ENCODE measurements at regions not wholly inside any gene's neighbourhood (a gene's known extent, or its start where the extent isn't known, plus 50 kb on each side); places are given as distances from the start of the nearest gene placed in this dataset.

- peak in 1 of 2 donors; percentile 10 for DNase-seq (ENCODE audit: low read depth in 1 of 2, low spot score in 1 of 2)
- Histone ChIP-seq H3K4me1 (ENCODE audit: low read depth) (no peaks in the 10 kb centered on the region), H3K4me3 (no peak overlapping the region), H3K36me3 (no peaks in the 10 kb centered on the region), H3K27me3 (no peaks in the 10 kb centered on the region), H3K27ac (no peak overlapping the region), H3K9me3 (ENCODE audit: low read depth) (no peaks in the 10 kb centered on the region)
- TF ChIP-seq, protein P1, sequence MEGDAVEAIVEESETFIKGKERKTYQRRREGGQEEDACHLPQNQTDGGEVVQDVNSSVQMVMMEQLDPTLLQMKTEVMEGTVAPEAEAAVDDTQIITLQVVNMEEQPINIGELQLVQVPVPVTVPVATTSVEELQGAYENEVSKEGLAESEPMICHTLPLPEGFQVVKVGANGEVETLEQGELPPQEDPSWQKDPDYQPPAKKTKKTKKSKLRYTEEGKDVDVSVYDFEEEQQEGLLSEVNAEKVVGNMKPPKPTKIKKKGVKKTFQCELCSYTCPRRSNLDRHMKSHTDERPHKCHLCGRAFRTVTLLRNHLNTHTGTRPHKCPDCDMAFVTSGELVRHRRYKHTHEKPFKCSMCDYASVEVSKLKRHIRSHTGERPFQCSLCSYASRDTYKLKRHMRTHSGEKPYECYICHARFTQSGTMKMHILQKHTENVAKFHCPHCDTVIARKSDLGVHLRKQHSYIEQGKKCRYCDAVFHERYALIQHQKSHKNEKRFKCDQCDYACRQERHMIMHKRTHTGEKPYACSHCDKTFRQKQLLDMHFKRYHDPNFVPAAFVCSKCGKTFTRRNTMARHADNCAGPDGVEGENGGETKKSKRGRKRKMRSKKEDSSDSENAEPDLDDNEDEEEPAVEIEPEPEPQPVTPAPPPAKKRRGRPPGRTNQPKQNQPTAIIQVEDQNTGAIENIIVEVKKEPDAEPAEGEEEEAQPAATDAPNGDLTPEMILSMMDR (IDR thresholded peaks at IDR 0.05; ENCODE audit: low read depth, low read length) = no peak
Observed at GRCh38 chr4:34643476-34643875, 1600.8 kb downstream of the ARAP2 start.

GRCh38 chr4:34644579-34645115 lies 1599.7 kb downstream of the ARAP2 start:
- Histone ChIP-seq H3K27ac (no peak overlapping the region), H3K36me3 (no peaks in the 10 kb centered on the region), H3K9me3 (ENCODE audit: low read depth) (no peaks in the 10 kb centered on the region), H3K4me3 (no peak overlapping the region), H3K27me3 (no peaks in the 10 kb centered on the region), H3K4me1 (ENCODE audit: low read depth) (no peaks in the 10 kb centered on the region)
- no peak for DNase-seq (ENCODE audit: low read depth in 1 of 2, low spot score in 1 of 2)
- TF ChIP-seq, protein P1 (IDR thresholded peaks at IDR 0.05; ENCODE audit: low read depth, low read length) = no peak

GRCh38 chr4:34649716-34650115 lies 1594.6 kb downstream of the ARAP2 start:
- no peaks in the 10 kb centered on the region for H3K9me3 ChIP-seq (ENCODE audit: low read depth)
- peak in 1 of 2 donors; percentile 27 for DNase-seq (ENCODE audit: low read depth in 1 of 2, low spot score in 1 of 2)
- H3K27ac ChIP-seq = no peak overlapping the region
- TF ChIP-seq, protein P1 (IDR thresholded peaks at IDR 0.05; ENCODE audit: low read depth, low read length) = no peak
- H3K36me3 ChIP-seq = no peaks in the 10 kb centered on the region
- no peaks in the 10 kb centered on the region for H3K27me3 ChIP-seq
- H3K4me3 ChIP-seq = no peak overlapping the region
- no peaks in the 10 kb centered on the region for H3K4me1 ChIP-seq (ENCODE audit: low read depth)

- Histone ChIP-seq H3K4me3 (no peak overlapping the region), H3K4me1 (ENCODE audit: low read depth) (no peaks in the 10 kb centered on the region), H3K27ac (no peak overlapping the region), H3K27me3 (no peaks in the 10 kb centered on the region), H3K9me3 (ENCODE audit: low read depth) (no peaks in the 10 kb centered on the region), H3K36me3 (no peaks in the 10 kb centered on the region)
- TF ChIP-seq, protein P1 (IDR thresholded peaks at IDR 0.05; ENCODE audit: low read depth, low read length) = no peak
- DNase-seq (ENCODE audit: low read depth in 1 of 2, low spot score in 1 of 2) = no peak
Observed at GRCh38 chr4:34664051-34664450, 1580.3 kb downstream of the ARAP2 start.

DNA sequence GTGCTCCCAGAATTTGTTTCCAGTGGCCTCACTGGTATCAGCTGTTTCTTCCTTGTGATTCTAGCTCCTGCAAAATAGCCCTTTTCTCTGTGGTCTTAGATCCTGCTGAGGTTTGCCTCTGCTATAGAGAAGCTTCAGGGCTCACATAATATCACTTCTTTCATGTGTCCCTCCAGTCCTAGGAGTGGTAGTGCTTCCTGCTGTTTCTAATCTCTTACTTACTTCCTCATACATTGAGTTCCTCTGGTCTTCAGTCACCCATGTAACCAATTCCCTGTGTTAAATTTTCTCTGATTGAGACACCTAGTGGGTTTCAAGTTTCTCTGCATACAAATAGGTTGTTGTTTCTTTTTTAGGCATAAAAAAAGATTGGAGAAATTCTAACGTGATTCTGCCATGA lies 1567.9 kb downstream of the ARAP2 start:
- Histone ChIP-seq H3K4me3 (no peak overlapping the region), H3K27ac (no peak overlapping the region), H3K4me1 (ENCODE audit: low read depth) (no peaks in the 10 kb centered on the region), H3K9me3 (ENCODE audit: low read depth) (no peaks in the 10 kb centered on the region), H3K36me3 (no peaks in the 10 kb centered on the region), H3K27me3 (no peaks in the 10 kb centered on the region)
- DNase-seq (ENCODE audit: low read depth in 1 of 2, low spot score in 1 of 2) = peak in 1 of 2 donors; percentile 6
- TF ChIP-seq, protein P1 (IDR thresholded peaks at IDR 0.05; ENCODE audit: low read depth, low read length) = no peak

- H3K36me3 ChIP-seq = no peaks in the 10 kb centered on the region
- no peak overlapping the region for H3K27ac ChIP-seq
- no peak overlapping the region for H3K4me3 ChIP-seq
- no peak for DNase-seq (ENCODE audit: low read depth in 1 of 2, low spot score in 1 of 2)
- no peaks in the 10 kb centered on the region for H3K4me1 ChIP-seq (ENCODE audit: low read depth)
- H3K27me3 ChIP-seq = no peaks in the 10 kb centered on the region
- TF ChIP-seq, protein P1 (IDR thresholded peaks at IDR 0.05; ENCODE audit: low read depth, low read length) = no peak
- no peaks in the 10 kb centered on the region for H3K9me3 ChIP-seq (ENCODE audit: low read depth)
Observed at GRCh38 chr4:34678431-34678830, 1565.9 kb downstream of the ARAP2 start.
